Tibial artery (tissue), 4 donors: ENCODE measurements at regions not wholly inside any gene's neighbourhood (a gene's known extent, or its start where the extent isn't known, plus 50 kb on each side); places are given as distances from the start of the nearest gene placed in this dataset.
A peak's percentile ranks its signal among the peaks of the same experiment; 100 is the strongest.

Experiments used
- DNase-seq, 2 donors: peaks; one replicate each; pipeline ENCODE4 v3.0.0-alpha.2; 2019
- H3K27ac ChIP-seq, 2 donors: fragments of 200-600 bp; sonication (generic) in 1 of 2; 1 replicate in 1 of 2; 2 replicates in 1 of 2; pipeline ENCODE4 v1.5.1; 2018 to 2019; ENCODE audit warnings: mild to moderate bottlenecking in 1 of 2
- H3K27me3 ChIP-seq, 2 donors: fragments of 200-600 bp; sonication (generic) in 1 of 2; one replicate each; pipeline versions ENCODE4 v1.5.1 to v1.6.0; 2016 to 2019
- H3K36me3 ChIP-seq, 3 donors: fragments of 200-600 bp; sonication (generic) in 2 of 3; one replicate each; pipeline ENCODE4 v1.5.1; 2016 to 2019; ENCODE audit warnings: mild to moderate bottlenecking in 2 of 3
- H3K4me1 ChIP-seq, 4 donors: fragments of 200-600 bp; sonication (generic) in 2 of 4; 1 replicate in 3 of 4; 2 replicates in 1 of 4; pipeline ENCODE4 v1.5.1; 2016 to 2019
- H3K4me3 ChIP-seq, 2 donors: fragments of 200-600 bp; sonication (generic) in 1 of 2; 1 replicate in 1 of 2; 2 replicates in 1 of 2; pipeline ENCODE4 v1.5.1; 2018 to 2019; ENCODE audit warnings: mild to moderate bottlenecking in 2 of 2
- H3K9me3 ChIP-seq, 3 donors: fragments of 200-600 bp; sonication (generic) in 1 of 3; one replicate each; pipeline ENCODE4 v1.5.1; 2016 to 2019
- CTCF ChIP-seq, 2 experiments: fragments of 200-600 bp in 1 of 2; fragments of 450-650 bp in 1 of 2; IDR thresholded peaks; one replicate each; pipeline ENCODE4 v1.5.1; 2017 to 2019; ENCODE audit warnings: antibody characterized with exemption in 2 of 2, mild to moderate bottlenecking in 1 of 2, moderate library complexity in 1 of 2
- intact Hi-C: fragments of 100-400 bp; cut with DNase I; formaldehyde crosslinking; loops from one replicate; pipeline ENCODE4 v1.15.0; 2023; ENCODE audit warnings: low total_unique reads

GRCh38 chr2:138336146-138336545 is 165.4 kb upstream of the SPOPL start:
- Histone ChIP-seq H3K36me3 (no peaks in the 10 kb centered on the region), H3K4me3 (no peak overlapping the region), H3K9me3 (no peaks in the 10 kb centered on the region), H3K27me3 (no peaks in the 10 kb centered on the region), H3K4me1 (peaks cover 0 to 31% (median 0%) of the 10 kb centered on the region in 4 donors), H3K27ac (no peak overlapping the region)
- intact Hi-C loops, result no loop called here
- no peak for TF ChIP-seq CTCF (IDR thresholded peaks at IDR 0.05)
- DNase-seq, result no peak

- Histone ChIP-seq H3K36me3 (no peaks in the 10 kb centered on the region), H3K9me3 (no peaks in the 10 kb centered on the region), H3K27ac (no peak overlapping the region), H3K4me1 (peaks cover 0 to 17% (median 8%) of the 10 kb centered on the region in 4 donors), H3K4me3 (no peak overlapping the region), H3K27me3 (no peaks in the 10 kb centered on the region)
- DNase-seq, result no peak
- no peak for TF ChIP-seq CTCF (IDR thresholded peaks at IDR 0.05)
- intact Hi-C loops, result no loop called here
Measured at GRCh38 chr2:138355244-138355643, 146.3 kb upstream of the SPOPL start.

- Histone ChIP-seq H3K27me3 (no peaks in the 10 kb centered on the region), H3K4me1 (peaks cover 0 to 17% (median 8%) of the 10 kb centered on the region in 4 donors), H3K9me3 (no peaks in the 10 kb centered on the region), H3K27ac (peak overlapping the region; percentile 28 to 42), H3K36me3 (no peaks in the 10 kb centered on the region), H3K4me3 (peak overlapping the region in 1 of 2 donors; percentile 6)
- intact Hi-C loops, result no loop called here
- TF ChIP-seq CTCF (IDR thresholded peaks at IDR 0.05), result no peak
- DNase-seq, result no peak
Measured at GRCh38 chr2:138356178-138356577, 145.4 kb upstream of the SPOPL start.

- Histone ChIP-seq H3K36me3 (no peaks in the 10 kb centered on the region), H3K27ac (no peak overlapping the region), H3K4me3 (no peak overlapping the region), H3K27me3 (no peaks in the 10 kb centered on the region), H3K9me3 (no peaks in the 10 kb centered on the region), H3K4me1 (peaks cover 0 to 38% (median 19%) of the 10 kb centered on the region in 4 donors)
- no peak for DNase-seq
- TF ChIP-seq CTCF (IDR thresholded peaks at IDR 0.05), result no peak
- intact Hi-C loops, result no loop called here
Measured at GRCh38 chr2:138359532-138359931, 142.0 kb upstream of the SPOPL start.

- Histone ChIP-seq H3K27me3 (no peaks in the 10 kb centered on the region), H3K27ac (peak overlapping the region; percentile 46 to 56), H3K4me3 (no peak overlapping the region), H3K9me3 (no peaks in the 10 kb centered on the region), H3K36me3 (no peaks in the 10 kb centered on the region), H3K4me1 (peaks cover 0 to 56% (median 18%) of the 10 kb centered on the region in 4 donors)
- DNase-seq, result no peak
- intact Hi-C loops, result no loop called here
- TF ChIP-seq CTCF (IDR thresholded peaks at IDR 0.05), result no peak
Measured at GRCh38 chr2:138364554-138365162, 136.9 kb upstream of the SPOPL start.

- no peaks in the 10 kb centered on the region for H3K9me3 ChIP-seq
- no peaks in the 10 kb centered on the region for H3K36me3 ChIP-seq
- H3K27me3 ChIP-seq, result no peaks in the 10 kb centered on the region
- H3K4me3 ChIP-seq, result no peak overlapping the region
- peak overlapping the region; percentile 40 to 56 for H3K27ac ChIP-seq
- TF ChIP-seq CTCF (IDR thresholded peaks at IDR 0.05), result no peak
- intact Hi-C loops, result no loop called here
- peaks cover 0 to 60% (median 18%) of the 10 kb centered on the region in 4 donors for H3K4me1 ChIP-seq
- DNase-seq, result no peak
Measured at GRCh38 chr2:138365581-138365980, 136.0 kb upstream of the SPOPL start.
